HG03354 (cell line): ENCODE measurements at regions not wholly inside any gene's neighbourhood (a gene's known extent, or its start where the extent isn't known, plus 50 kb on each side); places are given as distances from the start of the nearest gene placed in this dataset.
A peak's percentile ranks its signal among the peaks of the same experiment; 100 is the strongest.
"Not testable (repeated sequence)": the region's sequence is repeated elsewhere in the genome, so short reads cannot be mapped to it uniquely, and the experiment has no call there.

Source experiments
- ATAC-seq: cut with Tn5 transposase; IDR thresholded peaks from one replicate; pipeline ENCODE4 v1.9.1; 2021; ENCODE audit warnings: mild to moderate bottlenecking; ENCODE audit not compliant: unreplicated experiment, poor library complexity, severe bottlenecking

- ATAC-seq, result no peak
These were observed 226.0 kb upstream of the PTGER4 start for GRCh38 chr5:40453689-40454088.

GRCh38 chr5:40452874-40453624 is 226.7 kb upstream of the PTGER4 start:
- ATAC-seq, result no peak

DNA sequence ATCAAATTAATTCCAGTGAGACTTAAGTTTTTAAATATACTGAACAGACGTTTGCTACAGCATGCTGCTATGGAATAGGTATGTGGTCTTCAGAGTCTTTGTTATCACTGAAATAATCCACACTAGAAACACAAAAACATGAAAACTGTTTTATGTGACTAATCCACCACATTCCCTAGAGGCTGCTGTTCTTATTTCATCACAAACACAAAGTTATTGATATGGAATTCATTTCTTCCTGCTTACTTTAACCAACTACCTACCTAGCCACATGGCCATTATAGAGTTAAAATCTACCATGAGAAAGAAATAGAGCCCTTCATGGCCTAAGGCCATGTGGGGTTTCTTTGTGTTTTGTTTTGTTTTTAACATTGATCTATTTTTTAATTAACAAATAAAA is 232.3 kb upstream of the PTGER4 start:
- ATAC-seq, result no peak

GRCh38 chr5:40446910-40447309 is 232.8 kb upstream of the PTGER4 start:
- ATAC-seq, result no peak

DNA sequence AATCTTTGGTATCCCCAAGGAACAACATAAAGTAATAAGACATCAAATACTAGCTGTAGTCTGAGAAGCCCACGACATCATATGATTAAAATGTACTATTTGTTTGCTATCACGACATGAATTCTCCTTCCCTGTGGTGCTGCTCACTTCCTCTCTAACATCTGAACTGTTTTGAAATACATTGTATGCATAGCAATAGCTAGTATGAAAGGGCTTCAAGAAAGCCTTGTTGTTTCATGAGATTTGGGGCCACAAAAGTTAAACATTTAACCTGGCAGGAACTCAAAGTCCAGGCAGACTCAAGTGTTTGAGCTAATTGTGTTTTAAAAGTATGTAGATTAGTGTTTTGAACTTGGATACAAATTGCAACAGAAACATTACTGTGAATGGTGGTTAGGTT is 237.4 kb upstream of the PTGER4 start:
- ATAC-seq, result peak; percentile 75

DNA sequence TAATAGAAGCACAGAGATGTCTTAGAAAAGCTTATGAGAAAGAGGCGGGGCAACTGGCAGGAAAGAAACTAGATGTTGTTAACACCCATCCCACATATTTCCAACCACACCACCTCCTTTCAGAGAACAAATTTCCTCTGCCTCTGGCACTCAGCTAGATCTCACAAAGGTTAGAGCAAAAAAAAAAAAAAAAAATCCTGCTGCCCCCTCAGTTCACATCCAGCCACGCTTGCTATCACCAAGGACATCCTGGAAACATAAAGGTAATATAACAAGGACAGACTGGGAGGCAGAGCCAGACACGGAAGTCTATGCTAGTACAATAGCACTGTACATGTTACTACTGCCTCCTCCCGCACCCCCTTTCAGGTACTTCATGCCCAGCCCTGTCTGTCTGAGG is 238.0 kb upstream of the PTGER4 start:
- peak; percentile 32 for ATAC-seq

- ATAC-seq, result no peak
These were observed 239.0 kb upstream of the PTGER4 start for GRCh38 chr5:40440746-40441145.

- not testable (repeated sequence) for ATAC-seq
These were observed 240.6 kb upstream of the PTGER4 start for GRCh38 chr5:40439103-40439502.

DNA sequence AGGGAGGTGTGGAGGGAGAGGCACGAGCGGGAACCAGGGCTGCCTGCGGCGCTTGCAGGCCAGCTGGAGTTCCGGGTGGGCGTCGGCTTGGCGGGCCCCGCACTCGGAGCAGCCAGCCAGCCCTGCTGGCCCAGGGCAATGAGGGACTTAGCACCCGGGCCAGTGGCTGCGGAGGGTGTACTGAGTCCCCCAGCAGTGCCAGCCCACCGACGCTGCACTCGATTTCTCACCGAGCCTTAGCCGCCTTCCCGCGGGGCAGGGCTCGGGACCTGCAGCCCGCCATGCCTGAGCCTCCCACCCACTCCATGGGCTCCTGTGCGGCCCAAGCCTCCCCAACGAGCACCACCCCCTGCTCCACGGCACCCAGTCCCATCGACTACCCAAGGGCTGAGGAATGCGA is 241.1 kb upstream of the PTGER4 start:
- not testable (repeated sequence) for ATAC-seq

DNA sequence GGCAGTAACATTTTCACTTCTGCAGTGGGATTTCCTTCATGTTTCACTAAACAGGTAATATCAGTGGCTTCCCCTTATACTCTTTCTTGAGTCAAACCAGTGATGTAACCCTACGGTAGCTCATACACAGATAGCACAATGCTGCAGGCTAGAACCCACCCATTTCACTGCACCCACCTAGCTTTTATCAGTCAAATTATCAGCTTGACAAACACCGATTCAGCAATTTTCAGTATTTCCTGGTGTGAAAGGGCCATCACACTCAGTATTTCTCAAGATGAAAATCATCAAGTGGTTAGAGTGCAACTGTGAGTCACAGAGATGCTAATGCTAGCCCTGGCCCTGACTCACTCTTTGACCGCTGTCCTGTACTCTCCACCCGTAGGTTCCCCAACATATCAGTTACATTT is 242.3 kb upstream of the PTGER4 start:
- peak; percentile 74 for ATAC-seq

DNA sequence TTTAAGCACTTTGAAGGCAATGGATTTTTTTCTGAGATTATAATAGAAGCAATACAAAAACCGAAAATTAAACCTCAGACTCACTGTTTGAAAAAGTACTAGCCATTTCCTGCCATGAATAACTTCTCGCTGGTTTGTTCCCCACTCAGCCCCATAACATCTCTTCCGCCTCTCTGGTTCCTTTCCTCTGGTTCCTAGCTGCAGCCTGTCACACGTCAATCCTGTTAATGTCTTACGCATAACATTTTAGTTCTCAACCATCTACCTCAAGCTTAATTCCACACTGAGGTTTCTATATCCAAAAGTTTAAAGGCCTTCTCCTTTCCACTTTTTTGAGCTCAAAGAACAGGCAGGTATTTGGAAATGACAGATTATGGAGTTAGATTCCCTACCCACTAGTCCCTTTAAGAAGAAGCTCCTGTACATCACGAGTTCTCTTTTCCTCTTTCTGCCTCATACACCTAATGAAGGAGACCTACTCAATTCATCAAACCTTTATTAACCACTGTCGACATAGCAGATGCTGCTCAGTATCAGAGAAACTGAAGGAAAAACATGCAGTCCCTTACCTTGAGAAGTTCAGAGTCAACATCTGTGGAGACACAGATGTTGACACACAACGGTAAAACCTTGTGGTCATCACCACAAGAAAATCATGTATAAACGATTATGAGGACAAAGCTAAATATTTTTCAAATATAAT is 243.0 kb upstream of the PTGER4 start:
- peak; percentile 64 for ATAC-seq

GRCh38 chr5:40435706-40436105 is 244.0 kb upstream of the PTGER4 start:
- not testable (repeated sequence) for ATAC-seq

GRCh38 chr5:40432836-40433235 is 246.9 kb upstream of the PTGER4 start:
- ATAC-seq, result no peak

DNA sequence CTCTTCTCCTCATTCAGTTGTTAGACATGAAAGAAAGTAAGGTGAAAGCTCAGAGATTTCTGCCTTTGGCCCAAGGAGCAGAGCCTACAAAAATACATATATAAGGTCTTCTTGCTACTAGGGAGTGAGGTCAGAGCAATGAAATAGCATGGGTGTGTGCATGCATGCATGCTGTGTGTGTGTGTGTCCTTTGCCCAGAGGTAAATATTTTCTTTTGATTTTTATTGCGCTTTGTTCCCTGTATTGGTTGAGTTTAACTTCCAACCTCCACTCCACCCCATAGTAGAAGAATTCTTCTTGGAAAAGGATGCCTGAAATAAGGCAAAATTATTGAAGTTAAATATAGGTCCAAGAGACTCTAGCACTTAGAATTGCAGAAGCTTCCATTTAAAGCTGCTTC is 248.0 kb upstream of the PTGER4 start:
- no peak for ATAC-seq

GRCh38 chr5:40430101-40430710 is 249.5 kb upstream of the PTGER4 start:
- no peak for ATAC-seq

- no peak for ATAC-seq
These were observed 250.2 kb upstream of the PTGER4 start for GRCh38 chr5:40429258-40430100.

DNA sequence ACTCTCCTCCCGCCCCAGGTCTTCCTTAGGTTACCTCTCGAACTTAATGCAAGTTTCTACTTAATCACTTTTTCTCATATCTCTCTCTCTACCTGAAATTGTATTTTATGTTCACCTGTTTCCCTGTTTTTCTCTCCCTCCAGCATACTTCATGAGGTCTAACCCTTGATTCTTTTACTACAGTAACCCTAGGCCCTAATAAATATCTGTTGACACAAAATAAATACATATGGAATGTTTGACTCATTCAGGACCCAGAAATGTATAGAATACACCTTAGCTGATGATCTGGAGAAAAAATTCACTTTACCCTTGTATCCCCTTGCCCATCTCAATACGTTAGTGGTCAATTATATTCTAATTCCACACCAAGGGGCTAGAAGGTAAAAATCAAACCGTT is 250.9 kb upstream of the PTGER4 start:
- no peak for ATAC-seq

- peak; percentile 49 for ATAC-seq
These were observed 251.6 kb upstream of the PTGER4 start for GRCh38 chr5:40428126-40428525.

GRCh38 chr5:40417046-40417810 is 262.5 kb upstream of the PTGER4 start:
- not testable (repeated sequence) for ATAC-seq
